ENCODE measurements at regions not wholly inside any gene's neighbourhood (a gene's known extent, or its start where the extent isn't known, plus 50 kb on each side); places are given as distances from the start of the nearest gene placed in this dataset.

DNA sequence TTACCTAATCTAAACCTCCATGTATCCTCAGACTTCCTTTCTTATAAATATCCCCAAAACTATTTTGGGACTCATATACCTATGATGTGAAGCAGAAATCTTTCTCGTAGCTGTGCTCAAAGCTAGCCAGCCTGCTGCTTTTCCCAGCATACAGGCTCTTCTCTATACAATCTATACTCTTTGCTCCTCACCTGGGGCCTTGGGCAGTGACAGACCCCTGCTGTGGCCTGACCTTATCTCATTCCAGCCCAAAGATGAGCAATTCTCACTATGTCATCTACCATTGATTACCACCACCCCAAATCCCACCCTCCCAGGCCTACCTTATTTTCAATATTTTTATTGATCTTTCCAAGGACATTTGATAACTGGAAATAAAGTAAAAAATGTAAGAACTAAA is 83.2 kb upstream of the FBXL4 start:
- no peaks in the 10 kb centered on the region for H3K4me1 ChIP-seq (ENCODE audit: insufficient read depth, low read length)
- no peaks in the 10 kb centered on the region for H3K79me2 ChIP-seq (ENCODE audit: low read length)
- no TSS peak for BruUV-seq (replicated peaks)
- no peak overlapping the region for H2AFZ ChIP-seq (ENCODE audit: low read length)
- no peak overlapping the region for H3K4me2 ChIP-seq (ENCODE audit: low read length)
- intact Hi-C loops (cut with micrococcal nuclease), result no loop called here
- no peaks in the 10 kb centered on the region for H3K36me3 ChIP-seq (ENCODE audit: low read depth, low read length)
- TF ChIP-seq, protein P1, sequence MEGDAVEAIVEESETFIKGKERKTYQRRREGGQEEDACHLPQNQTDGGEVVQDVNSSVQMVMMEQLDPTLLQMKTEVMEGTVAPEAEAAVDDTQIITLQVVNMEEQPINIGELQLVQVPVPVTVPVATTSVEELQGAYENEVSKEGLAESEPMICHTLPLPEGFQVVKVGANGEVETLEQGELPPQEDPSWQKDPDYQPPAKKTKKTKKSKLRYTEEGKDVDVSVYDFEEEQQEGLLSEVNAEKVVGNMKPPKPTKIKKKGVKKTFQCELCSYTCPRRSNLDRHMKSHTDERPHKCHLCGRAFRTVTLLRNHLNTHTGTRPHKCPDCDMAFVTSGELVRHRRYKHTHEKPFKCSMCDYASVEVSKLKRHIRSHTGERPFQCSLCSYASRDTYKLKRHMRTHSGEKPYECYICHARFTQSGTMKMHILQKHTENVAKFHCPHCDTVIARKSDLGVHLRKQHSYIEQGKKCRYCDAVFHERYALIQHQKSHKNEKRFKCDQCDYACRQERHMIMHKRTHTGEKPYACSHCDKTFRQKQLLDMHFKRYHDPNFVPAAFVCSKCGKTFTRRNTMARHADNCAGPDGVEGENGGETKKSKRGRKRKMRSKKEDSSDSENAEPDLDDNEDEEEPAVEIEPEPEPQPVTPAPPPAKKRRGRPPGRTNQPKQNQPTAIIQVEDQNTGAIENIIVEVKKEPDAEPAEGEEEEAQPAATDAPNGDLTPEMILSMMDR (conservative IDR thresholded peaks at IDR 0.05; ENCODE audit: low read depth, low read length), result no peak
- TF ChIP-seq EZH2 (IDR thresholded peaks at IDR 0.05; ENCODE audit: low read length, unreplicated experiment) (no peak), EZH2phosphoT487 (IDR thresholded peaks at IDR 0.05; ENCODE audit: borderline replicate concordance, low read length) (no peak)
- ATAC-seq (no peak), DNase-seq (no peak)
- H4K20me1 ChIP-seq (ENCODE audit: low read length), result no peaks in the 10 kb centered on the region
- no peak overlapping the region for H3K4me3 ChIP-seq (ENCODE audit: low read length)
- no peaks in the 10 kb centered on the region for H3F3A ChIP-seq (ENCODE audit: low read length, unreplicated experiment)
- H3K9ac ChIP-seq (ENCODE audit: low read length), result no peak overlapping the region
- ChIA-PET CTCF (no interaction called here), POLR2A (ENCODE audit: unreplicated experiment) (no interaction called here)
- no peaks in the 10 kb centered on the region for H3K9me2 ChIP-seq (replicated peaks; ENCODE audit: low read length)
- no peaks in the 10 kb centered on the region for H3K9me3 ChIP-seq (ENCODE audit: low read length)
- no peak overlapping the region for H3K27ac ChIP-seq (ENCODE audit: low read length)
- H3K27me3 ChIP-seq (ENCODE audit: low read length), result peaks cover 30% of the 10 kb centered on the region

GRCh38 chr6:99026135-99026534 is 78.4 kb upstream of the FBXL4 start:
- H3K79me2 ChIP-seq (ENCODE audit: low read length), result no peaks in the 10 kb centered on the region
- intact Hi-C loops (cut with micrococcal nuclease), result no loop called here
- H3K4me3 ChIP-seq (ENCODE audit: low read length), result no peak overlapping the region
- ChIA-PET CTCF (no interaction called here), POLR2A (ENCODE audit: unreplicated experiment) (no interaction called here)
- no peak overlapping the region for H2AFZ ChIP-seq (ENCODE audit: low read length)
- H3K9ac ChIP-seq (ENCODE audit: low read length), result no peak overlapping the region
- H3K27ac ChIP-seq (ENCODE audit: low read length), result no peak overlapping the region
- H3K36me3 ChIP-seq (ENCODE audit: low read depth, low read length), result no peaks in the 10 kb centered on the region
- H3K9me3 ChIP-seq (ENCODE audit: low read length), result no peaks in the 10 kb centered on the region
- H4K20me1 ChIP-seq (ENCODE audit: low read length), result no peaks in the 10 kb centered on the region
- no peak overlapping the region for H3K4me2 ChIP-seq (ENCODE audit: low read length)
- 0 out of 2 replicates have a peak, but pooled peaks cover 8% of the 10 kb centered on the region for H3K27me3 ChIP-seq (ENCODE audit: low read length)
- BruUV-seq (replicated peaks), result no TSS peak
- TF ChIP-seq EZH2phosphoT487 (IDR thresholded peaks at IDR 0.05; ENCODE audit: borderline replicate concordance, low read length) (no peak), EZH2 (IDR thresholded peaks at IDR 0.05; ENCODE audit: low read length, unreplicated experiment) (no peak)
- TF ChIP-seq, protein P1 (conservative IDR thresholded peaks at IDR 0.05; ENCODE audit: low read depth, low read length), result no peak
- ATAC-seq, result no peak
- DNase-seq, result no peak
- H3F3A ChIP-seq (ENCODE audit: low read length, unreplicated experiment), result no peaks in the 10 kb centered on the region
- H3K9me2 ChIP-seq (replicated peaks; ENCODE audit: low read length), result no peaks in the 10 kb centered on the region
- no peaks in the 10 kb centered on the region for H3K4me1 ChIP-seq (ENCODE audit: insufficient read depth, low read length)

DNA sequence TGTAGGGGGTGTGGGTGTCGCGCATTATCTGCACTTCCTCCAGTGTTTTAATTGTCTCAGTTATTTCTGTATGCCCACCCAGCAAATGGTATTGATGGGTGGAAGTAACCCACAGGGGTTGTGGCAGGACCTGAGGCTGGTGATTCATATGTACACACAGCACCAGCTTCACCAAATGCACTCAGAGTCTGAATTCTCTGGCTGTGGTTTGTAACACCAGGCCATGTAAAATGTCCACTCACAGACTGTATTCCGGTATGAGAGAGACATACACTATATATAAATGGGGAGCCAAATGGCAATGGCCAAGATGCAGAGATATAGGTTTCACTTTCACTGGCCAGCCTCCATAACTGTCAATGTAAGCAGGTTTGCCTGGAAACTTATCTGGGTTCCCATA is 76.3 kb upstream of the FBXL4 start:
- no peak for TF ChIP-seq EZH2phosphoT487 (IDR thresholded peaks at IDR 0.05; ENCODE audit: borderline replicate concordance, low read length)
- TF ChIP-seq, protein P1 (conservative IDR thresholded peaks at IDR 0.05; ENCODE audit: low read depth, low read length), result no peak
- TF ChIP-seq EZH2 (IDR thresholded peaks at IDR 0.05; ENCODE audit: low read length, unreplicated experiment), result no peak
- CTCF ChIA-PET, result no interaction called here
- no peak overlapping the region for H3K4me2 ChIP-seq (ENCODE audit: low read length)
- H3K9me3 ChIP-seq (ENCODE audit: low read length), result no peaks in the 10 kb centered on the region
- H3K27ac ChIP-seq (ENCODE audit: low read length), result no peak overlapping the region
- POLR2A ChIA-PET (ENCODE audit: unreplicated experiment), result no interaction called here
- no peak overlapping the region for H3K9ac ChIP-seq (ENCODE audit: low read length)
- H3K9me2 ChIP-seq (replicated peaks; ENCODE audit: low read length), result no peaks in the 10 kb centered on the region
- H3K36me3 ChIP-seq (ENCODE audit: low read depth, low read length), result no peaks in the 10 kb centered on the region
- no peaks in the 10 kb centered on the region for H3K27me3 ChIP-seq (ENCODE audit: low read length)
- ATAC-seq (no peak), DNase-seq (no peak)
- BruUV-seq (replicated peaks), result no TSS peak
- no peak overlapping the region for H3K4me3 ChIP-seq (ENCODE audit: low read length)
- intact Hi-C loops (cut with micrococcal nuclease), result no loop called here
- H3K4me1 ChIP-seq (ENCODE audit: insufficient read depth, low read length), result no peaks in the 10 kb centered on the region
- no peaks in the 10 kb centered on the region for H3K79me2 ChIP-seq (ENCODE audit: low read length)
- no peak overlapping the region for H2AFZ ChIP-seq (ENCODE audit: low read length)
- no peaks in the 10 kb centered on the region for H4K20me1 ChIP-seq (ENCODE audit: low read length)
- no peaks in the 10 kb centered on the region for H3F3A ChIP-seq (ENCODE audit: low read length, unreplicated experiment)
